ENCODE measurements at regions not wholly inside any gene's neighbourhood (a gene's known extent, or its start where the extent isn't known, plus 50 kb on each side); places are given as distances from the start of the nearest gene placed in this dataset.

DNA sequence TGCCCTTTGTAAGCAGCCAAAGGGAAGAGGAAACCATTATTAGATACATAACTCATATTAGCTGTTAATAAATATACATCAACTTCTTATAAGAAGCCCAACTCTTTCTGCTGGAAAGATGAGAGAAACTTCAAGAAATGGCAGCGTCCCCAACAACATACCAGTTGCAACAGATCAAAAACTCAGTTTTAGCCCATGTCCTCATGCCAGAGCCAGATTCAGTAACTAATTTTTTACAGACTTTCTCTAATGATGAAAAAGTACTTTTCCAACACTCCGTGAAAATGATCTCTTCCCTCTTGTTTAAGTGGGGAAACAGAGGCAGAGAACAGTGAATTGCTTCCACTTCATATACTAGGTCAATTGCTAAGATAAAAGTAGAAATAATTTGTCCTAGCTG, 206.8 kb upstream of the NUDT4 start:
- Histone ChIP-seq H3K4me1 (ENCODE audit: control insufficient read depth, insufficient read depth, low read length) (peaks cover 24% of the 10 kb centered on the region), H4K91ac (ENCODE audit: insufficient read depth, low read depth, low read length) (no peak overlapping the region), H3K4me3 (ENCODE audit: insufficient read depth, low read depth, low read length) (no peak overlapping the region), H3K9me1 (ENCODE audit: insufficient read depth, low read length) (peaks cover 12% of the 10 kb centered on the region), H3K79me1 (ENCODE audit: low read depth in 1 of 2, low read length in 2 of 2) (0 out of 4 replicates have a peak, but pooled peaks cover 0 to 4% of the 10 kb centered on the region in 2 experiments), H2BK20ac (ENCODE audit: low read depth, low read length) (no peak overlapping the region), H2AFZ (replicated peaks; ENCODE audit: low read length, poor library complexity) (no peak overlapping the region), H2BK15ac (ENCODE audit: low read depth, low read length) (no peak overlapping the region), H4K5ac (ENCODE audit: low read depth, low read length) (no peak overlapping the region), H2BK5ac (ENCODE audit: low read depth, low read length, poor library complexity, severe bottlenecking) (no peak overlapping the region), H3K36me3 (ENCODE audit: control insufficient read depth, insufficient read depth, low read length) (no peaks in the 10 kb centered on the region), H3K9me3 (ENCODE audit: control insufficient read depth, insufficient read depth, low read length) (no peaks in the 10 kb centered on the region), H2BK120ac (ENCODE audit: low read depth, low read length) (no peak overlapping the region), H4K8ac (ENCODE audit: low read depth in 2 of 2, low read length in 2 of 2) (no peak overlapping the region), H4K20me1 (ENCODE audit: insufficient read depth, low read length) (no peaks in the 10 kb centered on the region), H3K27ac (ENCODE audit: insufficient read depth, low read length) (no peak overlapping the region), H3K9ac (ENCODE audit: low read depth, low read length) (no peak overlapping the region), H2AK5ac (ENCODE audit: low read depth, low read length) (no peak overlapping the region), H2AK9ac (replicated peaks; ENCODE audit: low read depth, low read length, poor library complexity) (no peak overlapping the region), H3K14ac (replicated peaks; ENCODE audit: low read depth, low read length) (no peak overlapping the region), H3K18ac (ENCODE audit: low read depth, low read length) (no peak overlapping the region), H3K27me3 (ENCODE audit: control insufficient read depth, insufficient read depth, low read length) (no peaks in the 10 kb centered on the region), H3K4ac (ENCODE audit: low read depth, low read length) (no peak overlapping the region), H3K23ac (ENCODE audit: low read depth, low read length) (no peak overlapping the region), H3K4me2 (ENCODE audit: low read depth, low read length) (no peak overlapping the region), H3K56ac (ENCODE audit: extremely low read depth, insufficient read depth, low read length) (no peak overlapping the region)
- in situ Hi-C loops (cut with MboI; ENCODE audit: low sequenced_read_pairs) (no loop called here), intact Hi-C loops (cut with micrococcal nuclease) (no loop called here), dilution Hi-C loops (cut with HindIII; ENCODE audit: low sequenced_read_pairs, unreplicated experiment) (no loop called here)
- ChIA-PET CTCF (no interaction called here), POLR2A (ENCODE audit: unreplicated experiment) (no interaction called here)
- ATAC-seq (ENCODE audit: low read depth) (no peak), DNase-seq (no peak)
- TF ChIP-seq MAZ (IDR thresholded peaks at IDR 0.05; ENCODE audit: borderline replicate concordance, low read depth, low read length) (no peak), CHD1 (IDR thresholded peaks at IDR 0.05; ENCODE audit: low read depth, low read length) (no peak), MAFK (IDR thresholded peaks at IDR 0.05; ENCODE audit: low read depth, low read length) (no peak), BHLHE40 (IDR thresholded peaks at IDR 0.05; ENCODE audit: low read depth, low read length) (no peak), CEBPB (IDR thresholded peaks at IDR 0.05; ENCODE audit: low read depth, low read length) (no peak), RAD21 (IDR thresholded peaks at IDR 0.05; ENCODE audit: low read length) (no peak), FOS (IDR thresholded peaks at IDR 0.05; ENCODE audit: low read depth, low read length) (no peak), RCOR1 (IDR thresholded peaks at IDR 0.05; ENCODE audit: insufficient replicate concordance, low read length) (no peak), MXI1 (IDR thresholded peaks at IDR 0.05; ENCODE audit: borderline replicate concordance, low read depth, low read length) (no peak), RFX5 (IDR thresholded peaks at IDR 0.05; ENCODE audit: low read depth, low read length) (no peak)
- TF ChIP-seq, protein P1, sequence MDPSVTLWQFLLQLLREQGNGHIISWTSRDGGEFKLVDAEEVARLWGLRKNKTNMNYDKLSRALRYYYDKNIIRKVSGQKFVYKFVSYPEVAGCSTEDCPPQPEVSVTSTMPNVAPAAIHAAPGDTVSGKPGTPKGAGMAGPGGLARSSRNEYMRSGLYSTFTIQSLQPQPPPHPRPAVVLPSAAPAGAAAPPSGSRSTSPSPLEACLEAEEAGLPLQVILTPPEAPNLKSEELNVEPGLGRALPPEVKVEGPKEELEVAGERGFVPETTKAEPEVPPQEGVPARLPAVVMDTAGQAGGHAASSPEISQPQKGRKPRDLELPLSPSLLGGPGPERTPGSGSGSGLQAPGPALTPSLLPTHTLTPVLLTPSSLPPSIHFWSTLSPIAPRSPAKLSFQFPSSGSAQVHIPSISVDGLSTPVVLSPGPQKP (IDR thresholded peaks at IDR 0.05; ENCODE audit: borderline replicate concordance, low read depth, low read length), result no peak
- TF ChIP-seq, protein P2, sequence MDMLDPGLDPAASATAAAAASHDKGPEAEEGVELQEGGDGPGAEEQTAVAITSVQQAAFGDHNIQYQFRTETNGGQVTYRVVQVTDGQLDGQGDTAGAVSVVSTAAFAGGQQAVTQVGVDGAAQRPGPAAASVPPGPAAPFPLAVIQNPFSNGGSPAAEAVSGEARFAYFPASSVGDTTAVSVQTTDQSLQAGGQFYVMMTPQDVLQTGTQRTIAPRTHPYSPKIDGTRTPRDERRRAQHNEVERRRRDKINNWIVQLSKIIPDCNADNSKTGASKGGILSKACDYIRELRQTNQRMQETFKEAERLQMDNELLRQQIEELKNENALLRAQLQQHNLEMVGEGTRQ (IDR thresholded peaks at IDR 0.05; ENCODE audit: low read depth, low read length), result no peak
- TF ChIP-seq, protein P3, sequence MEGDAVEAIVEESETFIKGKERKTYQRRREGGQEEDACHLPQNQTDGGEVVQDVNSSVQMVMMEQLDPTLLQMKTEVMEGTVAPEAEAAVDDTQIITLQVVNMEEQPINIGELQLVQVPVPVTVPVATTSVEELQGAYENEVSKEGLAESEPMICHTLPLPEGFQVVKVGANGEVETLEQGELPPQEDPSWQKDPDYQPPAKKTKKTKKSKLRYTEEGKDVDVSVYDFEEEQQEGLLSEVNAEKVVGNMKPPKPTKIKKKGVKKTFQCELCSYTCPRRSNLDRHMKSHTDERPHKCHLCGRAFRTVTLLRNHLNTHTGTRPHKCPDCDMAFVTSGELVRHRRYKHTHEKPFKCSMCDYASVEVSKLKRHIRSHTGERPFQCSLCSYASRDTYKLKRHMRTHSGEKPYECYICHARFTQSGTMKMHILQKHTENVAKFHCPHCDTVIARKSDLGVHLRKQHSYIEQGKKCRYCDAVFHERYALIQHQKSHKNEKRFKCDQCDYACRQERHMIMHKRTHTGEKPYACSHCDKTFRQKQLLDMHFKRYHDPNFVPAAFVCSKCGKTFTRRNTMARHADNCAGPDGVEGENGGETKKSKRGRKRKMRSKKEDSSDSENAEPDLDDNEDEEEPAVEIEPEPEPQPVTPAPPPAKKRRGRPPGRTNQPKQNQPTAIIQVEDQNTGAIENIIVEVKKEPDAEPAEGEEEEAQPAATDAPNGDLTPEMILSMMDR (conservative IDR thresholded peaks at IDR 0.05; ENCODE audit: low read depth, low read length), result no peak
- no TSS peak for BruUV-seq (replicated peaks)
- WGBS, 2 experiments (ENCODE audit: extremely low coverage in 2 of 2, insufficient read length in 1 of 2), result no CpG with 5 or more reads among the region's 2 CpGs

All from IMR-90 (cell line).